ENCODE measurements at regions not wholly inside any gene's neighbourhood (a gene's known extent, or its start where the extent isn't known, plus 50 kb on each side); places are given as distances from the start of the nearest gene placed in this dataset.

DNA sequence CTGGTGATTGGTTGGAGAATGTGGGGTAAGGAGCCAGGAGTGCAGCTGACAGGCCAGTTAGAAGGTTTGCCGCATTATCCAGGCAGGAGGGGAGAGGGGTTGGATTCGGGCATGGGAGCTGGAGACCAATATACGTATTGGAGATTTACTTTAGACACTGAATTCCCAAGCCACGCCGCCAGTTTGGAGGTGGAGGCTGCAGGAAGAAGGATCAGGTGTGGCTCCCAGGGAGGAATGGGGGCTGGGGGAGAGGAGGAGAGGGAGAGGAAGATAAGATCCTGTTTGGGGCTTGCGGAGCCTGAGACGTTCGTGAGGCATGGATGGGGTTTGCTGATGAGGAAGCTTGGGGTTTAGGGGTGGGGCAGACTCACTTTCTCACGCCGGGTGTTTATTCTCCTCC is 155.1 kb upstream of the IGSF21 start:
- Histone ChIP-seq H3K4me1 (no peaks in the 10 kb centered on the region), H3K27me3 (no peaks in the 10 kb centered on the region), H3K27ac (no peak overlapping the region), H3K36me3 (no peaks in the 10 kb centered on the region), H3K4me3 (no peak overlapping the region), H3K9me3 (no peaks in the 10 kb centered on the region)
- TF ChIP-seq, protein P1, sequence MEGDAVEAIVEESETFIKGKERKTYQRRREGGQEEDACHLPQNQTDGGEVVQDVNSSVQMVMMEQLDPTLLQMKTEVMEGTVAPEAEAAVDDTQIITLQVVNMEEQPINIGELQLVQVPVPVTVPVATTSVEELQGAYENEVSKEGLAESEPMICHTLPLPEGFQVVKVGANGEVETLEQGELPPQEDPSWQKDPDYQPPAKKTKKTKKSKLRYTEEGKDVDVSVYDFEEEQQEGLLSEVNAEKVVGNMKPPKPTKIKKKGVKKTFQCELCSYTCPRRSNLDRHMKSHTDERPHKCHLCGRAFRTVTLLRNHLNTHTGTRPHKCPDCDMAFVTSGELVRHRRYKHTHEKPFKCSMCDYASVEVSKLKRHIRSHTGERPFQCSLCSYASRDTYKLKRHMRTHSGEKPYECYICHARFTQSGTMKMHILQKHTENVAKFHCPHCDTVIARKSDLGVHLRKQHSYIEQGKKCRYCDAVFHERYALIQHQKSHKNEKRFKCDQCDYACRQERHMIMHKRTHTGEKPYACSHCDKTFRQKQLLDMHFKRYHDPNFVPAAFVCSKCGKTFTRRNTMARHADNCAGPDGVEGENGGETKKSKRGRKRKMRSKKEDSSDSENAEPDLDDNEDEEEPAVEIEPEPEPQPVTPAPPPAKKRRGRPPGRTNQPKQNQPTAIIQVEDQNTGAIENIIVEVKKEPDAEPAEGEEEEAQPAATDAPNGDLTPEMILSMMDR (IDR thresholded peaks at IDR 0.05): no peak
- DNase-seq (ENCODE audit: low spot score in 2 of 2): no peak
- intact Hi-C loops (cut with DNase I): no loop called here

DNA sequence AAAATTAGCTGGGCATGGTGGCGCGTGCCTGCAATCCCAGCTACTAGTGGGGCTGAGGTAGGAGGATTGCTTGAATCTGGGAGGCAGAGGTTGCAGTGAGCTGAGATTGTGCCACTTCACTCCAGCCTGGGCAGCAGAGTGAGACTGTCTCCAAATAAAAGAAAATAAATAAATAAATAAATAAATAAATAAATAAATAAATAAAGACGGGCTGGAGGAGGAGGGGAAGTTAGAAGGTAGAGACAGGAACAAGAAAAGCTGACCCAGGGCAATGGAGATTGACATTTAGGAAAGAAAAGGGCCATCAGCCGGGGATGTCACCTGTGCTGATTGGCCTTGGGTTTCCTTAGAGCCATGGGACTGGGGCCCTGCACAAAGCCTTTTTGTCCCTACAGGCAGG is 153.7 kb upstream of the IGSF21 start:
- TF ChIP-seq, protein P1 (IDR thresholded peaks at IDR 0.05): no peak
- H3K27me3 ChIP-seq: no peaks in the 10 kb centered on the region
- no peaks in the 10 kb centered on the region for H3K9me3 ChIP-seq
- intact Hi-C loops (cut with DNase I): no loop called here
- no peaks in the 10 kb centered on the region for H3K4me1 ChIP-seq
- H3K36me3 ChIP-seq: no peaks in the 10 kb centered on the region
- H3K4me3 ChIP-seq: no peak overlapping the region
- DNase-seq (ENCODE audit: low spot score in 2 of 2): no peak
- H3K27ac ChIP-seq: no peak overlapping the region

DNA sequence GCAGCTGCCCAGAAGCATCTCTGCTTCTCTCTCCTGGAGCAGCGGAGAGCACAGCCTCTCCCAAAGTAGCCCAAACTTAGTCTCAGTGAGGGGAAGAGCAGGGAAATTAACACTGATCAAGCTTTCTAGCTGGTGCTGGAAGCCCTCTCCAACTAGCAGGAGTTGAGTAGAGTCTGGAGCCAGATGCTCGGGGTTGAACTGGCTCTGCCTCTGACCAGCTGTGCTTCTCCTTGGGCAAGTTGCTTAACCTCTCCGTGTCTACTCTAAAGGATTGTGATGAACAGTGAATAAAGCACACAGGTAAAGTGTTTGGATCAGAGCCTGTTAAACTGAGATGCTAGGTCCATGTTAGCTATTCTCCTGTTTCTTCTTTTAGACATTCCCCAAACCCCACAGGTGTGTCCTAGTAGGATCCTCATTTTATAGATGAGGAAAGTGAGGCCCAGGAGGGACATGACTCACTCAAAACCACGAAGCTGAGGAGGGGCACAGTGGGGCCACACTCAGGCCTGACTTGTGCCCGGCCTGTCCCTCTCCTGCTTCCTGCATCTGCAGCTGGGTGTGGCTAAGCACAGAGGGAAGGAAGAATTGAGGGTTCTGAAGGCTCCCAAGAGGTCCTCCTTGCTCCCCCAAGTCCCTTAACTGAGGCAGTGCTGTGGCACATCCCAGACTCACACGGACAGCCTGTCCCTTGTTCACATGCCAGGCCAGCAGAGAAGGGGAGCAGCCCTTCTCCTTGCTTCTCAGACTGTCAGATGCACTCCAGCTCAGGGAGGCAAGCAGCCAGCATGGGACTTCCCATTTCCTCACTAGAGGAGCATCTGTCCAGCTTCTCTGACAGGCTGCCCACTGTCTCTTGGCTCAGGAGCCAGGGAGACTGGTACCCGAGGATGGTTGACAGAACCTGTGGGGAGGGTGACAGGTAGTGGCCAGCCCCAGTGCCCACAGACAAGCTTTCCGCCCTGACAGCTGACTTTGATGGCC is 152.0 kb upstream of the IGSF21 start:
- no peaks in the 10 kb centered on the region for H3K27me3 ChIP-seq

DNA sequence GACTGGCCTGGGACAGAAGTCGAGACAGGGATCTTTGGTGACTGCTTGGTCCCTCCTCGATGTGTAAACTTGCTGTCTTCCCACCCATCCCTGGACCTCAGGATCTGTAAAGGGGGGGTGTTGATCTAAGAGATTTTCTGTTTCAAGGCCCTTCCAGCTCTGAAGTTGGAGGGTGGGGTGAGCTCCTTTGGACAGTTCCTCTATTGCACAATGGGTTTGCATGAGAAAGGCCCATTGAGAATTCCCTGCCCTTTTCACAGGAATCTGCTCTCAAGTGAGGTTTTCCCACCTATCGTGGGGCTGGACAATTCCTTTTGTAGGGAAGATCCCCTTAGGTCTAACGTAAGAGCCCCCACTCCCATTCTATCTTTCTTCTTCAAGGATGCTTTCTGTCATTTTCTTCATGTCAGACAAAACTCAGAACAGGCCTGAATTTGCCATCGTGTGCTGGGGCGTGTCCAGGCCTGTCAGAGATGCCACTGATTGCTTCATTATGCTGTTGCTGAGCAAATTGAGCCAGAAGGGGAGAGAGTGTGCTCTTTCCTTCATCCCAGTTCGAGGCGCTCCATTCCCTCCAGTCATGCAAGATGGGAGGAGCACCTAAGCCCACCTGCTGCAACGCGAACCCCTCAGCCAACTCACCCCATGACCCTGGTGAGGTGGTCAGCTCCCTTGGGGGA is 149.9 kb upstream of the IGSF21 start:
- intact Hi-C loops (cut with DNase I): no loop called here
- H3K27ac ChIP-seq: no peak overlapping the region
- H3K4me3 ChIP-seq: no peak overlapping the region
- H3K4me1 ChIP-seq: no peaks in the 10 kb centered on the region
- no peak for DNase-seq (ENCODE audit: low spot score in 2 of 2)
- TF ChIP-seq, protein P1 (IDR thresholded peaks at IDR 0.05): no peak
- H3K36me3 ChIP-seq: no peaks in the 10 kb centered on the region
- H3K27me3 ChIP-seq: no peaks in the 10 kb centered on the region
- H3K9me3 ChIP-seq: no peaks in the 10 kb centered on the region

More for the DNA sequence above, 152.0 kb upstream of the IGSF21 start:
- DNase-seq (ENCODE audit: low spot score in 2 of 2): no peak
- Histone ChIP-seq H3K9me3 (no peaks in the 10 kb centered on the region), H3K36me3 (no peaks in the 10 kb centered on the region), H3K4me1 (no peaks in the 10 kb centered on the region), H3K27ac (no peak overlapping the region), H3K4me3 (no peak overlapping the region)
- TF ChIP-seq, protein P1 (IDR thresholded peaks at IDR 0.05): no peak
- intact Hi-C loops (cut with DNase I): no loop called here

DNA sequence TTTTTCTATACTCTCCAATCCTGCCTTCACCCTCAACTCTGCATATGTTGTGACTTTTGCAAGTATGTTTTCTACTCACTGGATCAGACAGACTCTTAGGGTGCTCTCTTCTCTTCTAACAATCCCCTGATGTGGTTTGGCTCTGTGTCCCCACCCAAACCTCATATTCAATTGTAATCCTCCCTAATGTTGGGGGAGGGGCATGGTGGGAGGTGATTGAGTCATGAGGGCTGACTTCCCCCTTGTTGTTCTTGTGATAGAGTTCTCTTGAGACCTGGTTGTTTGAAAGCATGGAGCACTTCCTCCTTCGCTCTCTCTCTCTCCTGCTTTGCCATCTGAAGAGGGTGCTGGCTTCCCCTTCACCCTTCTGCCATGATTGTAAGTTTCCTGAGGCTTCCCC is 148.9 kb upstream of the IGSF21 start:
- Histone ChIP-seq H3K4me1 (no peaks in the 10 kb centered on the region), H3K27me3 (no peaks in the 10 kb centered on the region), H3K36me3 (no peaks in the 10 kb centered on the region)

More for the DNA sequence above, 148.9 kb upstream of the IGSF21 start:
- TF ChIP-seq, protein P1 (IDR thresholded peaks at IDR 0.05): no peak
- H3K4me3 ChIP-seq: no peak overlapping the region
- no peak overlapping the region for H3K27ac ChIP-seq
- H3K9me3 ChIP-seq: no peaks in the 10 kb centered on the region
- no peak for DNase-seq (ENCODE audit: low spot score in 2 of 2)
- intact Hi-C loops (cut with DNase I): no loop called here
